ENCODE measurements at regions not wholly inside any gene's neighbourhood (a gene's known extent, or its start where the extent isn't known, plus 50 kb on each side); places are given as distances from the start of the nearest gene placed in this dataset.

- peaks cover 24 to 72% (median 42%) of the 10 kb centered on the region in 7 donors for H3K9me3 Mint-ChIP-seq
- no peak for DNase-seq
- H3K36me3 Mint-ChIP-seq: no peaks in the 10 kb centered on the region
- H3K27me3 Mint-ChIP-seq (ENCODE audit: low read depth in 3 of 3): peaks cover 0 to 4% (median 0%) of the 10 kb centered on the region in 3 donors
- WGBS (ENCODE audit: insufficient coverage): 60% methylated on average over 7 of the region's 7 CpGs
- no peak for TF ChIP-seq CTCF (IDR thresholded peaks at IDR 0.05)
- no peaks in the 10 kb centered on the region for H3K79me2 ChIP-seq (ENCODE audit: insufficient read depth, low read length)
- no peaks in the 10 kb centered on the region for H3K4me1 ChIP-seq (ENCODE audit: control insufficient read depth in 1 of 2, insufficient read depth in 2 of 2, low read length in 2 of 2)
- no peak overlapping the region for H2AFZ ChIP-seq (ENCODE audit: insufficient read depth, low read depth, low read length, poor library complexity, severe bottlenecking)
- no peak overlapping the region for H3K27ac ChIP-seq (ENCODE audit: low read depth in 1 of 2, low read length in 2 of 2)
- H4K20me1 ChIP-seq (ENCODE audit: insufficient read depth, low read length): no peaks in the 10 kb centered on the region
- H3K4me3 Mint-ChIP-seq: no peak overlapping the region
- peaks cover 62 to 64% of the 10 kb centered on the region in 2 donors for H3K9me3 ChIP-seq (replicated peaks in 1 of 2; ENCODE audit: control insufficient read depth in 1 of 2, insufficient read depth in 1 of 2, low read length in 2 of 2)
- intact Hi-C loops (cut with micrococcal nuclease): no loop called here
- no peaks in the 10 kb centered on the region for H3K36me3 ChIP-seq (replicated peaks in 1 of 2; ENCODE audit: control insufficient read depth in 1 of 2, insufficient read depth in 2 of 2, low read length in 2 of 2)
- H3K27ac Mint-ChIP-seq: no peak overlapping the region
- H3K4me2 ChIP-seq (replicated peaks; ENCODE audit: extremely low read depth, low read length, poor library complexity, severe bottlenecking): no peak overlapping the region
- no peak overlapping the region for H3K4me3 ChIP-seq (replicated peaks in 1 of 3; ENCODE audit: low read depth in 2 of 3, low read length in 3 of 3)
- H3K27me3 ChIP-seq (ENCODE audit: control insufficient read depth in 2 of 2, insufficient read depth in 2 of 2, low read length in 2 of 2): no peaks in the 10 kb centered on the region
- H3K9ac ChIP-seq (ENCODE audit: insufficient read depth, low read length, poor library complexity, severe bottlenecking): no peak overlapping the region
- H3K4me1 Mint-ChIP-seq: no peaks in the 10 kb centered on the region
Measured at GRCh38 chr17:22510504-22510903, 818.2 kb downstream of the KCNJ18 start.

- H3K27ac Mint-ChIP-seq: no peak overlapping the region
- Histone ChIP-seq H3K36me3 (replicated peaks in 1 of 2; ENCODE audit: control insufficient read depth in 1 of 2, insufficient read depth in 2 of 2, low read length in 2 of 2) (no peaks in the 10 kb centered on the region), H3K27me3 (ENCODE audit: control insufficient read depth in 2 of 2, insufficient read depth in 2 of 2, low read length in 2 of 2) (no peaks in the 10 kb centered on the region), H3K27ac (ENCODE audit: low read depth in 1 of 2, low read length in 2 of 2) (no peak overlapping the region), H3K4me3 (replicated peaks in 1 of 3; ENCODE audit: low read depth in 2 of 3, low read length in 3 of 3) (no peak overlapping the region), H3K9me3 (replicated peaks in 1 of 2; ENCODE audit: control insufficient read depth in 1 of 2, insufficient read depth in 1 of 2, low read length in 2 of 2) (peaks cover 57 to 64% of the 10 kb centered on the region in 2 donors), H4K20me1 (ENCODE audit: insufficient read depth, low read length) (no peaks in the 10 kb centered on the region), H3K79me2 (ENCODE audit: insufficient read depth, low read length) (no peaks in the 10 kb centered on the region), H3K9ac (ENCODE audit: insufficient read depth, low read length, poor library complexity, severe bottlenecking) (no peak overlapping the region), H3K4me2 (replicated peaks; ENCODE audit: extremely low read depth, low read length, poor library complexity, severe bottlenecking) (no peak overlapping the region), H3K4me1 (ENCODE audit: control insufficient read depth in 1 of 2, insufficient read depth in 2 of 2, low read length in 2 of 2) (no peaks in the 10 kb centered on the region), H2AFZ (ENCODE audit: insufficient read depth, low read depth, low read length, poor library complexity, severe bottlenecking) (no peak overlapping the region)
- intact Hi-C loops (cut with micrococcal nuclease): no loop called here
- H3K27me3 Mint-ChIP-seq (ENCODE audit: low read depth in 3 of 3): peaks cover 0 to 5% (median 0%) of the 10 kb centered on the region in 3 donors
- H3K9me3 Mint-ChIP-seq: peaks cover 24 to 71% (median 41%) of the 10 kb centered on the region in 7 donors
- WGBS (ENCODE audit: insufficient coverage): no CpG with 5 or more reads among the region's 1 CpG
- no peak for TF ChIP-seq CTCF (IDR thresholded peaks at IDR 0.05)
- no peaks in the 10 kb centered on the region for H3K4me1 Mint-ChIP-seq
- H3K36me3 Mint-ChIP-seq: no peaks in the 10 kb centered on the region
- DNase-seq: no peak
- no peak overlapping the region for H3K4me3 Mint-ChIP-seq
Measured at GRCh38 chr17:22511431-22511830, 819.1 kb downstream of the KCNJ18 start.

All from CD14-positive monocyte (primary cell).